GM20000 (cell line): ENCODE measurements at regions not wholly inside any gene's neighbourhood (a gene's known extent, or its start where the extent isn't known, plus 50 kb on each side); places are given as distances from the start of the nearest gene placed in this dataset.

Experiments
- DNase-seq: peaks from one replicate; pipeline ENCODE4 v3.0.0; 2012; ENCODE audit warnings: low spot score
- CTCF ChIP-seq: IDR thresholded peaks from 2 replicates; pipeline ENCODE4 v1.5.1; 2012; ENCODE audit warnings: mild to moderate bottlenecking, control low read depth; ENCODE audit errors: extremely low read depth, missing control alignments

- TF ChIP-seq CTCF: no peak
- no peak for DNase-seq
Measured at GRCh38 chr3:94909726-94910125, 846.9 kb downstream of the NSUN3 start.

- DNase-seq: no peak
- TF ChIP-seq CTCF: no peak
Measured at GRCh38 chr3:94912656-94913055, 849.8 kb downstream of the NSUN3 start.

- no peak for DNase-seq
- no peak for TF ChIP-seq CTCF
Measured at GRCh38 chr3:94927175-94927574, 864.3 kb downstream of the NSUN3 start.

GRCh38 chr3:94928921-94929320 lies 866.1 kb downstream of the NSUN3 start:
- no peak for TF ChIP-seq CTCF
- DNase-seq: no peak

GRCh38 chr3:94935738-94936580 lies 873.1 kb downstream of the NSUN3 start:
- TF ChIP-seq CTCF: no peak
- DNase-seq: peak; percentile 4

GRCh38 chr3:94937980-94938379 lies 875.1 kb downstream of the NSUN3 start:
- no peak for TF ChIP-seq CTCF

GRCh38 chr3:94946683-94947082 lies 883.8 kb downstream of the NSUN3 start:
- DNase-seq: no peak
- TF ChIP-seq CTCF: no peak

More at GRCh38 chr3:94937980-94938379, 875.1 kb downstream of the NSUN3 start:
- no peak for DNase-seq
